ENCODE measurements at regions not wholly inside any gene's neighbourhood (a gene's known extent, or its start where the extent isn't known, plus 50 kb on each side); places are given as distances from the start of the nearest gene placed in this dataset.

GRCh38 chr10:125363791-125364190 lies 203.4 kb upstream of the CTBP2 start:
- TF ChIP-seq EZH2 (IDR thresholded peaks at IDR 0.05) = no peak
- TF ChIP-seq POLR2AphosphoS5 (IDR thresholded peaks at IDR 0.05; ENCODE audit: borderline replicate concordance, low read depth, low read length) = no peak

Data from SK-N-MC (cell line).